HS-5 (cell line): ENCODE measurements at regions not wholly inside any gene's neighbourhood (a gene's known extent, or its start where the extent isn't known, plus 50 kb on each side); places are given as distances from the start of the nearest gene placed in this dataset.

Experiments used
- DNase-seq: peaks from one replicate; pipeline ENCODE4 v3.0.0-alpha.2; 2012; ENCODE audit warnings: low read depth

- no peak for DNase-seq
Measured at GRCh38 chr18:67380867-67381266, 135.7 kb downstream of the DSEL start.

GRCh38 chr18:67379981-67380380, 136.5 kb downstream of the DSEL start:
- no peak for DNase-seq

GRCh38 chr18:67376372-67376771, 140.1 kb downstream of the DSEL start:
- no peak for DNase-seq

GRCh38 chr18:67373636-67374035, 142.9 kb downstream of the DSEL start:
- DNase-seq = no peak

GRCh38 chr18:67367540-67367939, 149.0 kb downstream of the DSEL start:
- no peak for DNase-seq

- no peak for DNase-seq
Measured at GRCh38 chr18:67363694-67364093, 152.8 kb downstream of the DSEL start.

- DNase-seq = no peak
Measured at GRCh38 chr18:67362906-67363305, 153.6 kb downstream of the DSEL start.

- DNase-seq = peak; percentile 76
Measured at GRCh38 chr18:67359873-67360838, 156.4 kb downstream of the DSEL start.

GRCh38 chr18:67358947-67359346, 157.6 kb downstream of the DSEL start:
- no peak for DNase-seq

GRCh38 chr18:67354692-67355091, 161.8 kb downstream of the DSEL start:
- no peak for DNase-seq

GRCh38 chr18:67354091-67354490, 162.4 kb downstream of the DSEL start:
- no peak for DNase-seq

- DNase-seq = no peak
Measured at GRCh38 chr18:67347438-67347837, 169.1 kb downstream of the DSEL start.

GRCh38 chr18:67342159-67342558, 174.4 kb downstream of the DSEL start:
- DNase-seq = no peak

- DNase-seq = no peak
Measured at GRCh38 chr18:67337696-67338095, 178.8 kb downstream of the DSEL start.

- DNase-seq = no peak
Measured at GRCh38 chr18:67331857-67332256, 184.7 kb downstream of the DSEL start.

GRCh38 chr18:67319109-67319508, 197.4 kb downstream of the DSEL start:
- no peak for DNase-seq

GRCh38 chr18:67318651-67319050, 197.9 kb downstream of the DSEL start:
- DNase-seq = no peak

GRCh38 chr18:67310826-67311225, 205.7 kb downstream of the DSEL start:
- peak; percentile 30 for DNase-seq

- DNase-seq = no peak
Measured at GRCh38 chr18:67308819-67309218, 207.7 kb downstream of the DSEL start.

GRCh38 chr18:67305466-67305865, 211.1 kb downstream of the DSEL start:
- DNase-seq = no peak

- DNase-seq = no peak
Measured at GRCh38 chr18:67302043-67302442, 214.5 kb downstream of the DSEL start.

GRCh38 chr18:67301592-67301991, 214.9 kb downstream of the DSEL start:
- no peak for DNase-seq

GRCh38 chr18:67300498-67300897, 216.0 kb downstream of the DSEL start:
- DNase-seq = no peak

- DNase-seq = no peak
Measured at GRCh38 chr18:67292814-67293213, 223.7 kb downstream of the DSEL start.
